H9 (cell line): ENCODE measurements at regions not wholly inside any gene's neighbourhood (a gene's known extent, or its start where the extent isn't known, plus 50 kb on each side); places are given as distances from the start of the nearest gene placed in this dataset.

ENCODE experiments used
- DNase-seq: peaks from one replicate; pipeline ENCODE4 v3.0.0-alpha.2; 2017
- H2AFZ ChIP-seq: one replicate; pipeline ENCODE4 v1.6.1; 2013; ENCODE audit warnings: mild to moderate bottlenecking, low read length, control low read depth, moderate library complexity
- H2AK5ac ChIP-seq: 2 replicates; pipeline ENCODE4 v1.6.1; 2013; ENCODE audit warnings: low read length, control low read depth, mixed read lengths; ENCODE audit not compliant: insufficient read length
- H2BK120ac ChIP-seq: one replicate; pipeline ENCODE4 v1.6.1; 2013; ENCODE audit warnings: low read depth, mild to moderate bottlenecking, low read length, control low read depth, inconsistent platforms; ENCODE audit not compliant: poor library complexity, severe bottlenecking
- H2BK12ac ChIP-seq: 2 replicates; pipeline ENCODE4 v1.6.1; 2013; ENCODE audit warnings: low read length, control low read depth, mixed read lengths, low read depth; ENCODE audit not compliant: insufficient read length
- H2BK15ac ChIP-seq: 2 replicates; pipeline ENCODE4 v1.6.1; 2013; ENCODE audit warnings: low read depth, low read length, control low read depth
- H2BK20ac ChIP-seq: one replicate; pipeline ENCODE4 v1.6.1; 2013; ENCODE audit warnings: low read depth, mild to moderate bottlenecking, low read length, control low read depth, inconsistent platforms; ENCODE audit not compliant: poor library complexity, severe bottlenecking
- H2BK5ac ChIP-seq: 2 replicates; pipeline ENCODE4 v1.6.1; 2013; ENCODE audit warnings: low read length, control low read depth, mixed read lengths; ENCODE audit not compliant: insufficient read length
- H3K14ac ChIP-seq: 2 replicates; pipeline ENCODE4 v1.6.1; 2013; ENCODE audit warnings: low read length, control low read depth; ENCODE audit not compliant: insufficient read depth
- H3K18ac ChIP-seq: 2 replicates; pipeline ENCODE4 v1.6.1; 2013; ENCODE audit warnings: low read depth, mild to moderate bottlenecking, mixed read lengths, low read length, control low read depth; ENCODE audit not compliant: insufficient read length
- H3K23ac ChIP-seq: 2 replicates; pipeline ENCODE4 v1.6.1; 2013; ENCODE audit warnings: low read length, control low read depth, mixed read lengths, low read depth; ENCODE audit not compliant: insufficient read length
- H3K23me2 ChIP-seq: 2 replicates; pipeline ENCODE4 v1.6.1; 2013; ENCODE audit warnings: low read depth, mild to moderate bottlenecking, mixed read lengths, low read length, control low read depth; ENCODE audit not compliant: insufficient read length, poor library complexity, severe bottlenecking
- H3K27ac ChIP-seq: 2 replicates; pipeline ENCODE4 v1.5.1; 2013; ENCODE audit warnings: low read length, control low read depth, mixed read lengths, low read depth; ENCODE audit not compliant: insufficient read length
- H3K27me3 ChIP-seq: 2 replicates; pipeline ENCODE4 v1.6.1; 2013; ENCODE audit warnings: low read length, control low read depth, inconsistent platforms; ENCODE audit not compliant: insufficient read depth
- H3K4ac ChIP-seq: 2 replicates; pipeline ENCODE4 v1.6.1; 2013; ENCODE audit warnings: low read depth, mild to moderate bottlenecking, control low read depth, inconsistent platforms, low read length, moderate library complexity
- H3K4me1 ChIP-seq: 2 replicates; pipeline ENCODE4 v1.6.1; 2013; ENCODE audit warnings: low read length, control low read depth, inconsistent platforms; ENCODE audit not compliant: insufficient read depth
- H3K4me2 ChIP-seq: 2 replicates; pipeline ENCODE4 v1.6.1; 2013; ENCODE audit warnings: low read length, control low read depth, mixed read lengths; ENCODE audit not compliant: insufficient read length, insufficient read depth
- H3K56ac ChIP-seq: 2 replicates; pipeline ENCODE4 v1.6.1; 2013; ENCODE audit warnings: low read depth, mild to moderate bottlenecking, mixed read lengths, low read length, control low read depth; ENCODE audit not compliant: insufficient read length
- H3K79me1 ChIP-seq: 2 replicates; pipeline ENCODE4 v1.6.1; 2013; ENCODE audit warnings: low read depth, mild to moderate bottlenecking, moderate library complexity, low read length, control low read depth, inconsistent platforms; ENCODE audit not compliant: insufficient read depth, poor library complexity, severe bottlenecking
- H3K79me2 ChIP-seq: 2 replicates; pipeline ENCODE4 v1.6.1; 2013; ENCODE audit warnings: low read length, control low read depth, inconsistent platforms; ENCODE audit not compliant: insufficient read depth
- H3K9ac ChIP-seq: 2 replicates; pipeline ENCODE4 v1.6.1; 2013; ENCODE audit warnings: low read length, control low read depth, mixed read lengths; ENCODE audit not compliant: insufficient read length; ENCODE audit errors: extremely low read depth
- H3K9me3 ChIP-seq: one replicate; pipeline ENCODE4 v1.6.1; 2013; ENCODE audit warnings: low read depth, low read length, inconsistent platforms; ENCODE audit not compliant: control insufficient read depth
- H3T11ph ChIP-seq: one replicate; pipeline ENCODE4 v1.6.1; 2013; ENCODE audit warnings: mild to moderate bottlenecking, low read length, control low read depth, inconsistent platforms
- H4K20me1 ChIP-seq: one replicate; pipeline ENCODE4 v1.6.1; 2013; ENCODE audit not compliant: control insufficient read depth, insufficient read length, insufficient read depth
- H4K5ac ChIP-seq: 2 replicates; pipeline ENCODE4 v1.6.1; 2013; ENCODE audit warnings: low read depth, mild to moderate bottlenecking, mixed read lengths, low read length, control low read depth; ENCODE audit not compliant: insufficient read length
- H4K8ac ChIP-seq: replicated peaks from 2 replicates; pipeline ENCODE4 v1.6.1; 2013; ENCODE audit warnings: low read length, control low read depth, mixed read lengths, low read depth; ENCODE audit not compliant: insufficient read length
- H4K91ac ChIP-seq: 2 replicates; pipeline ENCODE4 v1.6.1; 2013; ENCODE audit warnings: low read depth, mild to moderate bottlenecking, moderate library complexity, mixed read lengths, low read length, control low read depth; ENCODE audit not compliant: insufficient read length
- H3K27ac Mint-ChIP-seq, 3 experiments: 2 replicates in 2 of 3; 3 replicates in 1 of 3; pipeline ENCODE4 v1.8.0; 2020 to 2021; ENCODE audit warnings: mixed read lengths in 3 of 3, mild to moderate bottlenecking in 1 of 3, moderate library complexity in 1 of 3
- H3K27me3 Mint-ChIP-seq: 2 replicates; pipeline ENCODE4 v1.8.0; 2021; ENCODE audit warnings: low read depth, mild to moderate bottlenecking, moderate library complexity, mixed read lengths
- H3K36me3 Mint-ChIP-seq, 3 experiments: 2 replicates in 2 of 3; 3 replicates in 1 of 3; pipeline ENCODE4 v1.8.0; 2020 to 2021; ENCODE audit warnings: low read depth in 3 of 3, mixed read lengths in 3 of 3; ENCODE audit not compliant: insufficient read depth in 1 of 3
- H3K4me1 Mint-ChIP-seq, 2 experiments: 2 replicates each; pipeline ENCODE4 v1.8.0; 2020; ENCODE audit warnings: mixed read lengths in 2 of 2
- H3K4me3 Mint-ChIP-seq, 2 experiments: 2 replicates in 1 of 2; 3 replicates in 1 of 2; pipeline ENCODE4 v1.8.0; 2020 to 2021; ENCODE audit warnings: mild to moderate bottlenecking in 2 of 2, mixed read lengths in 2 of 2, moderate library complexity in 1 of 2
- H3K9me3 Mint-ChIP-seq, 2 experiments: 2 replicates in 1 of 2; 3 replicates in 1 of 2; pipeline ENCODE4 v1.8.0; 2020; ENCODE audit warnings: mild to moderate bottlenecking in 2 of 2, mixed read lengths in 2 of 2, moderate library complexity in 1 of 2
- CTCF ChIP-seq: fragments of 200-600 bp; sonication (generic); conservative IDR thresholded peaks from 3 replicates; pipeline ENCODE4 v1.8.0; 2021; ENCODE audit warnings: antibody characterized with exemption, mild to moderate bottlenecking
- WGBS: extraction: QIAGEN DNeasy Blood & Tissue Kit; methylation state at CpG from one replicate; pipeline ENCODE4 v1.1.7; 2013; ENCODE audit warnings: missing lambda C conversion rate, low lambda C conversion rate, mixed read lengths; ENCODE audit not compliant: insufficient read length; ENCODE audit errors: extremely low coverage; 5-methylcytosine and 5-hydroxymethylcytosine counted together

GRCh38 chr14:89493406-89493805 lies 76.4 kb upstream of the FOXN3 start:
- H3K4ac ChIP-seq, result no peak overlapping the region
- no peak overlapping the region for H2AK5ac ChIP-seq
- no peak overlapping the region for H3K27ac ChIP-seq
- no peak overlapping the region for H3K9ac ChIP-seq
- no peak overlapping the region for H3K56ac ChIP-seq
- H2BK20ac ChIP-seq, result no peak overlapping the region
- H4K20me1 ChIP-seq, result no peaks in the 10 kb centered on the region
- H2BK15ac ChIP-seq, result no peak overlapping the region
- H3K9me3 Mint-ChIP-seq, result no peaks in the 10 kb centered on the region
- H3K18ac ChIP-seq, result no peak overlapping the region
- H3K79me1 ChIP-seq, result no peaks in the 10 kb centered on the region
- peaks cover 45 to 48% of the 10 kb centered on the region in 2 experiments for H3K4me1 Mint-ChIP-seq
- no peak overlapping the region for H2BK5ac ChIP-seq
- peaks cover 4% of the 10 kb centered on the region for H3K4me1 ChIP-seq
- no CpG with 5 or more reads among the region's 4 CpGs for WGBS
- H3K23ac ChIP-seq, result no peak overlapping the region
- no peak overlapping the region for H4K8ac ChIP-seq
- TF ChIP-seq CTCF, result no peak
- H3T11ph ChIP-seq, result no peak overlapping the region
- no peak overlapping the region for H3K4me3 Mint-ChIP-seq
- no peak for DNase-seq
- peak overlapping the region in 2 of 3 experiments; percentile 26 to 45; a peak in 2 of 7 replicates for H3K27ac Mint-ChIP-seq
- no peaks in the 10 kb centered on the region for H3K9me3 ChIP-seq
- no peaks in the 10 kb centered on the region for H3K27me3 Mint-ChIP-seq
- no peak overlapping the region for H2AFZ ChIP-seq
- peaks cover 0 to 2% (median 0%) of the 10 kb centered on the region in 3 experiments; a peak in 1 of 7 replicates for H3K36me3 Mint-ChIP-seq
- no peak overlapping the region for H3K14ac ChIP-seq
- H2BK120ac ChIP-seq, result peak overlapping the region; percentile 77
- no peak overlapping the region for H4K91ac ChIP-seq
- H2BK12ac ChIP-seq, result no peak overlapping the region
- H3K4me2 ChIP-seq, result no peak overlapping the region
- H3K27me3 ChIP-seq, result no peaks in the 10 kb centered on the region
- no peaks in the 10 kb centered on the region for H3K23me2 ChIP-seq
- H3K79me2 ChIP-seq, result no peaks in the 10 kb centered on the region; the same call in 1 of the 2 replicates
- H4K5ac ChIP-seq, result no peak overlapping the region
